ENCODE measurements at regions not wholly inside any gene's neighbourhood (a gene's known extent, or its start where the extent isn't known, plus 50 kb on each side); places are given as distances from the start of the nearest gene placed in this dataset.

DNA sequence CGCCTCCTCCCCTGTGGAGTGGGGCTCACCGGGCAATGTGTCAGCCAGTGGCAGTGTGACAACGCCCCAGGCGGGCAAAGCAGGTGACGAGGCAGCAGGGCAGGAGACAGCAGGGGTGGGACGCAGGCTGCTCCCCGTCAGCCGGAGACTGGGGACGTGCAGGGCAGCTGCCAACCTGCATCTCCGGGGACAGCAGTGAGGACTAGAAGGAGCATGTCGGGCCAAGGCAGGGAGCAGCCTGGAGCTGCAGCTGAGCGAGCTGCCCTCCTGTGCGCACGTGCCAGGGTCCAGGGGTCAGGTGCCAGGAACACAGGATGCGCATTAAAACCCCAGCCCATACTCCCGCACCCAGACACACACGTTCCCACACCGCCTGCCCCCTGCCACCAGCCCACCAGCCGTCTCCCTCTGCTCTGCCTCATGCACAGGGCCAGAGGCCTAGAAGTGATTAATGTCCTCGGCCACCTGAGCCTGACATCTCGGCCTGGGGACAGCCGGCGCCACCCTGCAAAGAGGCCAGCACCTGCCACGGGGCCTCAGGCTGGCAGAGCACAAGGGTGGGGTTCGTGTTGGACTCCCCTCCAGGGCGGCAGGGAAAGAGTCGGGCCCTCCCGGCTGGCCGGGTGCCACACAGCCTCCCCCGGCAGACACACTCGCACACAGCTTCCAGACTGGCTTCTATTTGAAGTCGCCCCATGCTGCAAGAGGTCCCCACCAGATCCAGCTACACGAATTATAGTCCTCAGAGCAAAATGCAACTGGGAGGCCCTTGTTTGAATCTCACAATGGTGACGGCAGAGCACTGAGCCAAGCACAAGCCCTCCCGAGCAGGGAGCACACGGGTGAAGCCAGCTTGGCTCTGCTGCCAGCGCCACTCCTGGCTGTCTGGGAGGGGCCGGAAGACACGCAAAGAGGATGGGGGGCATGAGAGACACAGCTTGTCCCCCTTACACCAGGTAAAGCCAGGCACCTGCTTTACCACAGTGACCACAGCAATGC lies 90.4 kb downstream of the RBFOX3 start:
- TF ChIP-seq, protein P1, sequence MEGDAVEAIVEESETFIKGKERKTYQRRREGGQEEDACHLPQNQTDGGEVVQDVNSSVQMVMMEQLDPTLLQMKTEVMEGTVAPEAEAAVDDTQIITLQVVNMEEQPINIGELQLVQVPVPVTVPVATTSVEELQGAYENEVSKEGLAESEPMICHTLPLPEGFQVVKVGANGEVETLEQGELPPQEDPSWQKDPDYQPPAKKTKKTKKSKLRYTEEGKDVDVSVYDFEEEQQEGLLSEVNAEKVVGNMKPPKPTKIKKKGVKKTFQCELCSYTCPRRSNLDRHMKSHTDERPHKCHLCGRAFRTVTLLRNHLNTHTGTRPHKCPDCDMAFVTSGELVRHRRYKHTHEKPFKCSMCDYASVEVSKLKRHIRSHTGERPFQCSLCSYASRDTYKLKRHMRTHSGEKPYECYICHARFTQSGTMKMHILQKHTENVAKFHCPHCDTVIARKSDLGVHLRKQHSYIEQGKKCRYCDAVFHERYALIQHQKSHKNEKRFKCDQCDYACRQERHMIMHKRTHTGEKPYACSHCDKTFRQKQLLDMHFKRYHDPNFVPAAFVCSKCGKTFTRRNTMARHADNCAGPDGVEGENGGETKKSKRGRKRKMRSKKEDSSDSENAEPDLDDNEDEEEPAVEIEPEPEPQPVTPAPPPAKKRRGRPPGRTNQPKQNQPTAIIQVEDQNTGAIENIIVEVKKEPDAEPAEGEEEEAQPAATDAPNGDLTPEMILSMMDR (IDR thresholded peaks at IDR 0.05), result no peak
- TF ChIP-seq EP300 (IDR thresholded peaks at IDR 0.05), result no peak

Measured in tibial nerve (tissue), 4 donors.